HCT116 (cell line): ENCODE measurements at regions not wholly inside any gene's neighbourhood (a gene's known extent, or its start where the extent isn't known, plus 50 kb on each side); places are given as distances from the start of the nearest gene placed in this dataset.

ENCODE experiments used
- ATAC-seq: fragments of 200-7000 bp; cut with Tn5 transposase; 2 replicates; pipeline ENCODE4 v1.9.1; 2020; ENCODE audit warnings: mild to moderate bottlenecking, moderate library complexity
- BruUV-seq: library from RNA; stranded (reverse); fragments of 400-500 nt; replicated peaks from 2 replicates; lab custom pipeline; 2021; lab: Mats Ljungman, UMichigan
- CTCF ChIA-PET: fragments of 300-600 bp; sonication (Branson Sonifier 250); formaldehyde crosslinking; loops from one replicate; lab custom pipeline; 2021; ENCODE audit warnings: antibody characterized with exemption; lab: Charles Lee
- POLR2A ChIA-PET: fragments of 300-600, 350-600 bp; sonication (Branson Sonifier 250); formaldehyde crosslinking; loops from one replicate; lab custom pipeline; 2021; ENCODE audit warnings: antibody characterized with exemption; lab: Charles Lee
- RAD21 ChIA-PET, 2 experiments: fragments of 300-600 bp; sonication (Branson Sonifier 250); formaldehyde crosslinking; loops; one replicate each; lab custom pipeline; 2023; ENCODE audit warnings: low total read pairs in 2 of 2; ENCODE audit not compliant: uncharacterized antibody in 2 of 2, unreplicated experiment in 2 of 2, low non-redundant PET in 1 of 2; lab: Charles Lee
- DNase-seq: peaks from one replicate; pipeline ENCODE4 v3.0.0-alpha.2; 2010; ENCODE audit warnings: low read depth, low spot score
- H2AFZ ChIP-seq: fragments of 200-600 bp; shearing (Covaris generic), sonication (generic); 2 replicates; pipeline ENCODE4 v1.6.1; 2017; ENCODE audit warnings: low read depth, mixed run types, mixed read lengths, antibody characterized with exemption, low read length; ENCODE audit not compliant: poor library complexity, severe bottlenecking
- H3K27ac ChIP-seq: 2 replicates; pipeline ENCODE4 v1.5.1; 2012; ENCODE audit warnings: low read depth, low read length
- H3K27me3 ChIP-seq: fragments of 200-600 bp; sonication (generic); 2 replicates; pipeline ENCODE4 v1.6.1; 2016; ENCODE audit warnings: mixed run types, low read length, mixed read lengths; ENCODE audit not compliant: insufficient read depth
- H3K36me3 ChIP-seq, 2 experiments: fragments of 200-500 bp in 1 of 2; fragments of 200-600 bp in 1 of 2; sonication (Bioruptor generic) in 1 of 2; sonication (generic) in 1 of 2; 2 replicates each; pipeline versions ENCODE4 v1.5.1 to v1.6.1; 2014 to 2016; ENCODE audit warnings: low read length in 2 of 2, inconsistent platforms in 1 of 2, mixed read lengths in 1 of 2, mixed run types in 1 of 2; ENCODE audit not compliant: insufficient read depth in 2 of 2, control insufficient read depth in 1 of 2
- H3K4me1 ChIP-seq, 2 experiments: fragments of 200-600 bp in 1 of 2; sonication (generic) in 1 of 2; 2 replicates each; pipeline versions ENCODE4 v1.5.1 to v1.6.1; 2012 to 2017; ENCODE audit warnings: low read length in 2 of 2, inconsistent platforms in 1 of 2, mild to moderate bottlenecking in 1 of 2, mixed read lengths in 1 of 2, mixed run types in 1 of 2, moderate library complexity in 1 of 2; ENCODE audit not compliant: insufficient read depth in 2 of 2, control insufficient read depth in 1 of 2
- H3K4me2 ChIP-seq: fragments of 200-600 bp; sonication (generic); 2 replicates; pipeline ENCODE4 v1.6.1; 2017; ENCODE audit warnings: mixed run types, low read length, mixed read lengths
- H3K4me3 ChIP-seq, 2 experiments: fragments of 200-600 bp in 1 of 2; sonication (generic) in 1 of 2; replicated peaks in 1 of 2; 2 replicates each; pipeline ENCODE4 v1.5.1; 2011 to 2016; ENCODE audit warnings: low read length in 2 of 2, control low read depth in 1 of 2, low read depth in 1 of 2, mild to moderate bottlenecking in 1 of 2, mixed read lengths in 1 of 2, mixed run types in 1 of 2
- H3K79me2 ChIP-seq: fragments of 200-600 bp; sonication (generic); 2 replicates; pipeline ENCODE4 v1.6.1; 2017; ENCODE audit warnings: mild to moderate bottlenecking, mixed run types, low read length, moderate library complexity, mixed read lengths; ENCODE audit not compliant: insufficient read depth
- H3K9ac ChIP-seq: fragments of 200-600 bp; sonication (generic); 2 replicates; pipeline ENCODE4 v1.6.1; 2016; ENCODE audit warnings: low read length, mixed read lengths
- H3K9me2 ChIP-seq: fragments of 200-600 bp; sonication (generic), shearing (Covaris generic); 2 replicates; pipeline ENCODE4 v1.6.1; 2017; ENCODE audit warnings: mixed run types, mild to moderate bottlenecking, moderate library complexity; ENCODE audit not compliant: insufficient read depth
- H3K9me3 ChIP-seq, 2 experiments: fragments of 200-500 bp in 1 of 2; fragments of 200-600 bp in 1 of 2; sonication (Bioruptor generic) in 1 of 2; sonication (generic) in 1 of 2; 2 replicates each; pipeline ENCODE4 v1.6.1; 2014 to 2017; ENCODE audit warnings: low read length in 2 of 2, mixed read lengths in 2 of 2, inconsistent platforms in 1 of 2, low read depth in 1 of 2, mild to moderate bottlenecking in 1 of 2, mixed run types in 1 of 2, moderate library complexity in 1 of 2; ENCODE audit not compliant: control insufficient read depth in 1 of 2, insufficient read depth in 1 of 2
- H4K20me1 ChIP-seq: fragments of 200-600 bp; sonication (generic), shearing (Covaris generic); 2 replicates; pipeline ENCODE4 v1.6.1; 2017; ENCODE audit warnings: mixed run types, mild to moderate bottlenecking, moderate library complexity; ENCODE audit not compliant: insufficient read depth
- CTCF ChIP-seq, 3 experiments: fragments of 200-600 bp in 1 of 3; sonication (generic) in 1 of 3; IDR thresholded peaks in 2 of 3; conservative IDR thresholded peaks in 1 of 3; 2 replicates each; pipeline ENCODE4 v1.5.1; 2012 to 2017; ENCODE audit warnings: low read depth in 2 of 3, low read length in 2 of 3, antibody characterized with exemption in 1 of 3, borderline replicate concordance in 1 of 3, control low read depth in 1 of 3, mild to moderate bottlenecking in 1 of 3, mixed read lengths in 1 of 3, mixed run types in 1 of 3, moderate library complexity in 1 of 3; ENCODE audit not compliant: insufficient read depth in 1 of 3
- EGR1 ChIP-seq: IDR thresholded peaks from 2 replicates; pipeline ENCODE4 v1.6.1; 2012; ENCODE audit warnings: low read depth
- EZH2 ChIP-seq: fragments of 200-600 bp; sonication (generic); IDR thresholded peaks from 2 replicates; pipeline ENCODE4 v1.6.1; 2017; ENCODE audit warnings: antibody characterized with exemption, mixed run types
- EZH2phosphoT487 ChIP-seq: fragments of 200-600 bp; IDR thresholded peaks from 2 replicates; pipeline ENCODE4 v1.6.1; 2018; ENCODE audit warnings: antibody characterized with exemption, borderline replicate concordance
- JUND ChIP-seq: IDR thresholded peaks from 2 replicates; pipeline ENCODE4 v1.6.1; 2012
- MAX ChIP-seq: IDR thresholded peaks from 2 replicates; pipeline ENCODE4 v1.6.1; 2012
- POLR2A ChIP-seq: IDR thresholded peaks from 2 replicates; pipeline ENCODE4 v1.7.0; 2011; ENCODE audit warnings: borderline replicate concordance; ENCODE audit not compliant: insufficient read depth, insufficient read length; ENCODE audit errors: extremely low read depth
- REST ChIP-seq: IDR thresholded peaks from 2 replicates; pipeline ENCODE4 v1.6.1; 2012; ENCODE audit warnings: low read depth
- SIN3A ChIP-seq: IDR thresholded peaks from 2 replicates; pipeline ENCODE4 v1.6.1; 2012; ENCODE audit warnings: low read depth
- SP1 ChIP-seq: IDR thresholded peaks from 2 replicates; pipeline ENCODE4 v1.6.1; 2012; ENCODE audit warnings: low read depth
- SRF ChIP-seq: IDR thresholded peaks from 2 replicates; pipeline ENCODE4 v1.6.1; 2012; ENCODE audit warnings: low read depth
- TCF7L2 ChIP-seq: IDR thresholded peaks from 2 replicates; pipeline ENCODE4 v1.7.0; 2011; ENCODE audit warnings: borderline replicate concordance, inconsistent platforms; ENCODE audit not compliant: insufficient read depth, insufficient read length; ENCODE audit errors: extremely low read depth
- YY1 ChIP-seq: IDR thresholded peaks from 2 replicates; pipeline ENCODE4 v1.6.1; 2011; ENCODE audit warnings: low read length, low read depth, moderate library complexity, mild to moderate bottlenecking; ENCODE audit not compliant: insufficient replicate concordance; ENCODE audit errors: extremely low read depth
- ZFX ChIP-seq: fragments of 450-650 bp; IDR thresholded peaks from 2 replicates; pipeline ENCODE4 v1.6.1; 2017
- intact Hi-C: fragments of 100-400 bp; cut with micrococcal nuclease; formaldehyde crosslinking; loops from 2 replicates; pipeline ENCODE4 v1.10.0; 2022

GRCh38 chr10:30158325-30158960 lies 99.1 kb upstream of the JCAD start:
- no peak overlapping the region for H3K27ac ChIP-seq
- no peak overlapping the region for H3K4me3 ChIP-seq
- intact Hi-C loops, result no loop called here
- H3K9ac ChIP-seq, result no peak overlapping the region
- no peaks in the 10 kb centered on the region for H3K27me3 ChIP-seq
- ChIA-PET RAD21 (no interaction called here), POLR2A (no interaction called here)
- DNase-seq (no peak), ATAC-seq (no peak)
- H3K79me2 ChIP-seq, result no peaks in the 10 kb centered on the region
- H4K20me1 ChIP-seq, result no peaks in the 10 kb centered on the region
- no peak overlapping the region for H3K4me2 ChIP-seq
- no peaks in the 10 kb centered on the region for H3K9me2 ChIP-seq
- TF ChIP-seq EZH2phosphoT487 (no peak), SP1 (no peak), YY1 (no peak), TCF7L2 (no peak), POLR2A (no peak), MAX (no peak), SRF (no peak), ZFX (no peak), SIN3A (no peak), CTCF (IDR thresholded peaks at IDR 0.05 in 2 of 3, conservative IDR thresholded peaks at IDR 0.05 in 1 of 3; ENCODE audit: borderline replicate concordance in 1 of 3, insufficient read depth in 1 of 3, low read depth in 2 of 3, low read length in 2 of 3) (no peak), EZH2 (no peak), EGR1 (no peak), JUND (no peak), REST (no peak)
- TF ChIP-seq, all 23 proteins: peak for 0
- Histone ChIP-seq H3K36me3 (no peaks in the 10 kb centered on the region), H3K9me3 (no peaks in the 10 kb centered on the region), H2AFZ (no peak overlapping the region), H3K4me1 (no peaks in the 10 kb centered on the region)
- BruUV-seq, result no TSS peak
- CTCF ChIA-PET, result no interaction called here
